Adrenal gland (tissue), 5 donors: ENCODE measurements at regions not wholly inside any gene's neighbourhood (a gene's known extent, or its start where the extent isn't known, plus 50 kb on each side); places are given as distances from the start of the nearest gene placed in this dataset.

Source experiments
- CTCF ChIP-seq, 6 experiments: fragments of 450-650 bp in 4 of 6; fragments of 200-600 bp in 2 of 6; sonication (generic) in 1 of 6; IDR thresholded peaks; 1 replicate in 5 of 6; 2 replicates in 1 of 6; pipeline versions ENCODE4 v1.5.1 to v1.8.0; 2016 to 2021; ENCODE audit warnings: antibody characterized with exemption in 6 of 6, mild to moderate bottlenecking in 2 of 6, moderate library complexity in 1 of 6
- POLR2A ChIP-seq, 2 donors: fragments of 450-650 bp; IDR thresholded peaks; one replicate each; pipeline ENCODE4 v1.6.1; 2017; ENCODE audit warnings: antibody characterized with exemption in 2 of 2, mild to moderate bottlenecking in 2 of 2, moderate library complexity in 1 of 2
- donor health status: DM: no; HTN: no; CAD: no.

- TF ChIP-seq CTCF (IDR thresholded peaks at IDR 0.05) (no peak), POLR2A (IDR thresholded peaks at IDR 0.05) (no peak)
Measured at GRCh38 chr9:85167146-85167545, 497.6 kb downstream of the NTRK2 start.
